ENCODE measurements at regions not wholly inside any gene's neighbourhood (a gene's known extent, or its start where the extent isn't known, plus 50 kb on each side); places are given as distances from the start of the nearest gene placed in this dataset.

GRCh38 chr3:182519569-182519968, 273.7 kb upstream of the ATP11B start:
- Histone ChIP-seq H3K4me3 (ENCODE audit: insufficient read depth, low read depth, low read length) (no peak overlapping the region), H3K56ac (ENCODE audit: extremely low read depth, insufficient read depth, low read length) (no peak overlapping the region), H3K9ac (ENCODE audit: low read depth, low read length) (no peak overlapping the region), H4K20me1 (ENCODE audit: insufficient read depth, low read length) (no peaks in the 10 kb centered on the region), H2BK15ac (ENCODE audit: low read depth, low read length) (no peak overlapping the region), H3K79me1 (ENCODE audit: low read depth in 1 of 2, low read length in 2 of 2) (no peaks in the 10 kb centered on the region), H3K4me1 (ENCODE audit: control insufficient read depth, insufficient read depth, low read length) (no peaks in the 10 kb centered on the region), H2AK5ac (ENCODE audit: low read depth, low read length) (no peak overlapping the region), H2AK9ac (replicated peaks; ENCODE audit: low read depth, low read length, poor library complexity) (no peak overlapping the region), H3K27me3 (ENCODE audit: control insufficient read depth, insufficient read depth, low read length) (no peaks in the 10 kb centered on the region), H2BK120ac (ENCODE audit: low read depth, low read length) (no peak overlapping the region), H3K27ac (ENCODE audit: insufficient read depth, low read length) (no peak overlapping the region), H3K9me3 (ENCODE audit: control insufficient read depth, insufficient read depth, low read length) (peaks cover 11% of the 10 kb centered on the region), H3K4me2 (ENCODE audit: low read depth, low read length) (no peak overlapping the region), H4K8ac (ENCODE audit: low read depth in 2 of 2, low read length in 2 of 2) (no peak overlapping the region), H2BK5ac (ENCODE audit: low read depth, low read length, poor library complexity, severe bottlenecking) (no peak overlapping the region), H3K36me3 (ENCODE audit: control insufficient read depth, insufficient read depth, low read length) (no peaks in the 10 kb centered on the region), H4K91ac (ENCODE audit: insufficient read depth, low read depth, low read length) (no peak overlapping the region), H3K9me1 (ENCODE audit: insufficient read depth, low read length) (no peaks in the 10 kb centered on the region), H3K14ac (replicated peaks; ENCODE audit: low read depth, low read length) (no peak overlapping the region), H2AFZ (replicated peaks; ENCODE audit: low read length, poor library complexity) (no peak overlapping the region), H3K18ac (ENCODE audit: low read depth, low read length) (no peak overlapping the region), H4K5ac (ENCODE audit: low read depth, low read length) (no peak overlapping the region), H3K4ac (ENCODE audit: low read depth, low read length) (no peak overlapping the region), H3K23ac (ENCODE audit: low read depth, low read length) (no peak overlapping the region), H2BK20ac (ENCODE audit: low read depth, low read length) (no peak overlapping the region)
- dilution Hi-C loops (cut with HindIII; ENCODE audit: low sequenced_read_pairs, unreplicated experiment) (no loop called here), intact Hi-C loops (cut with micrococcal nuclease) (no loop called here), in situ Hi-C loops (cut with MboI; ENCODE audit: low sequenced_read_pairs) (no loop called here)
- TF ChIP-seq RAD21 (IDR thresholded peaks at IDR 0.05; ENCODE audit: low read length) (no peak), POLR2A (IDR thresholded peaks at IDR 0.05; ENCODE audit: low read depth, low read length) (no peak), MAFK (IDR thresholded peaks at IDR 0.05; ENCODE audit: low read depth, low read length) (no peak), ELK1 (IDR thresholded peaks at IDR 0.05; ENCODE audit: borderline replicate concordance, low read depth, low read length) (no peak), MXI1 (IDR thresholded peaks at IDR 0.05; ENCODE audit: borderline replicate concordance, low read depth, low read length) (no peak), FOS (IDR thresholded peaks at IDR 0.05; ENCODE audit: low read depth, low read length) (no peak), USF2 (IDR thresholded peaks at IDR 0.05; ENCODE audit: low read depth, low read length) (no peak), RCOR1 (IDR thresholded peaks at IDR 0.05; ENCODE audit: insufficient replicate concordance, low read length) (no peak), MAZ (IDR thresholded peaks at IDR 0.05; ENCODE audit: borderline replicate concordance, low read depth, low read length) (no peak), NFE2L2 (IDR thresholded peaks at IDR 0.05; ENCODE audit: low read depth, low read length) (no peak), RFX5 (IDR thresholded peaks at IDR 0.05; ENCODE audit: low read depth, low read length) (no peak), BHLHE40 (IDR thresholded peaks at IDR 0.05; ENCODE audit: low read depth, low read length) (no peak), CHD1 (IDR thresholded peaks at IDR 0.05; ENCODE audit: low read depth, low read length) (no peak), CEBPB (IDR thresholded peaks at IDR 0.05; ENCODE audit: low read depth, low read length) (no peak), SMC3 (IDR thresholded peaks at IDR 0.05; ENCODE audit: low read depth, low read length) (no peak), CTCF (conservative IDR thresholded peaks at IDR 0.05; ENCODE audit: low read depth, low read length) (no peak)
- WGBS, 2 experiments (ENCODE audit: extremely low coverage in 2 of 2, insufficient read length in 1 of 2): 60% methylated on average over 1 of the region's 2 CpGs; no CpG with 5 or more reads in 1 of the 2 experiments
- DNase-seq (no peak), ATAC-seq (ENCODE audit: low read depth) (no peak)
- BruUV-seq (replicated peaks): no TSS peak
- POLR2A ChIA-PET (ENCODE audit: unreplicated experiment): no interaction called here
- CTCF ChIA-PET: no interaction called here
